H1 (cell line): ENCODE measurements at regions not wholly inside any gene's neighbourhood (a gene's known extent, or its start where the extent isn't known, plus 50 kb on each side); places are given as distances from the start of the nearest gene placed in this dataset.

Experiments
- CTCF ChIA-PET: fragments of 300-600 bp; sonication (Branson Sonifier 250); formaldehyde crosslinking; loops from one replicate; lab custom pipeline; 2021; ENCODE audit not compliant: partially characterized antibody; lab: Charles Lee
- POLR2A ChIA-PET: fragments of 300-600 bp; sonication (Branson Sonifier 250); formaldehyde crosslinking; loops from one replicate; lab custom pipeline; 2021; ENCODE audit warnings: inconsistent platforms; ENCODE audit not compliant: partially characterized antibody; lab: Charles Lee
- DNase-seq, 2 experiments: peaks; one replicate each; pipeline versions ENCODE4 v3.0.0 to v3.0.0-alpha.2; 2010 to 2022; ENCODE audit warnings: low spot score in 2 of 2, low read depth in 1 of 2, mixed read lengths in 1 of 2
- FAIRE-seq: peaks from 2 replicates; lab custom pipeline; 2011; peaks lifted over from hg19 to GRCh38; lab: Jason Lieb, UNC
- H2AFZ ChIP-seq: 2 replicates; pipeline ENCODE4 v1.8.1; 2012; ENCODE audit warnings: low read length, inconsistent platforms
- H2AK5ac ChIP-seq: 2 replicates; pipeline ENCODE4 v1.6.1; 2013; ENCODE audit warnings: low read depth, low read length
- H2BK120ac ChIP-seq: replicated peaks from 2 replicates; pipeline ENCODE3; 2013; ENCODE audit warnings: low read depth, low read length, inconsistent platforms
- H2BK12ac ChIP-seq: 2 replicates; pipeline ENCODE4 v1.6.1; 2013; ENCODE audit warnings: low read depth, low read length
- H2BK15ac ChIP-seq: 2 replicates; pipeline ENCODE4 v1.6.1; 2013; ENCODE audit warnings: low read length
- H2BK20ac ChIP-seq: 2 replicates; pipeline ENCODE4 v1.6.1; 2013; ENCODE audit warnings: low read length
- H2BK5ac ChIP-seq: 2 replicates; pipeline ENCODE4 v1.6.1; 2013; ENCODE audit warnings: low read depth, low read length
- H3K14ac ChIP-seq: 2 replicates; pipeline ENCODE4 v1.6.1; 2013; ENCODE audit warnings: inconsistent platforms; ENCODE audit not compliant: insufficient read length
- H3K18ac ChIP-seq: 2 replicates; pipeline ENCODE4 v1.6.1; 2013; ENCODE audit warnings: low read length; ENCODE audit errors: extremely low read depth
- H3K23ac ChIP-seq: 2 replicates; pipeline ENCODE4 v1.6.1; 2013; ENCODE audit warnings: inconsistent platforms; ENCODE audit not compliant: insufficient read length
- H3K23me2 ChIP-seq: 2 replicates; pipeline ENCODE4 v1.6.1; 2013; ENCODE audit warnings: low read depth, low read length
- H3K27ac ChIP-seq: 2 replicates; pipeline ENCODE4 v1.6.1; 2011; ENCODE audit warnings: low read depth, low read length, inconsistent platforms
- H3K27me3 ChIP-seq, 4 experiments: replicated peaks in 1 of 4; 1 replicate in 1 of 4; 2 replicates in 3 of 4; pipeline versions ENCODE4 v1.6.1 to v1.8.1; 2011 to 2013; ENCODE audit warnings: low read length in 3 of 4, mild to moderate bottlenecking in 3 of 4, inconsistent platforms in 2 of 4, mixed read lengths in 2 of 4, moderate library complexity in 1 of 4; ENCODE audit not compliant: control insufficient read depth in 3 of 4, insufficient read depth in 3 of 4; ENCODE audit errors: extremely low read depth in 1 of 4
- H3K36me3 ChIP-seq, 4 experiments: 2 replicates each; pipeline versions ENCODE4 v1.6.1 to v1.8.1; 2011 to 2013; ENCODE audit warnings: mild to moderate bottlenecking in 4 of 4, low read length in 3 of 4, moderate library complexity in 2 of 4, control low read depth in 1 of 4, inconsistent platforms in 1 of 4; ENCODE audit not compliant: insufficient read depth in 4 of 4, control insufficient read depth in 2 of 4
- H3K4ac ChIP-seq: replicated peaks from 2 replicates; pipeline ENCODE3; 2013; ENCODE audit warnings: low read length, low read depth, mixed read lengths, inconsistent platforms; ENCODE audit not compliant: insufficient read length
- H3K4me1 ChIP-seq, 4 experiments: replicated peaks in 1 of 4; 1 replicate in 1 of 4; 2 replicates in 3 of 4; pipeline versions ENCODE4 v1.6.1 to v1.8.1; 2011 to 2013; ENCODE audit warnings: low read length in 3 of 4, inconsistent platforms in 2 of 4, mixed read lengths in 1 of 4; ENCODE audit not compliant: insufficient read depth in 4 of 4, control insufficient read depth in 3 of 4
- H3K4me2 ChIP-seq, 2 experiments: 2 replicates each; pipeline versions ENCODE4 v1.6.1 to v1.8.1; 2011 to 2013; ENCODE audit warnings: low read depth in 2 of 2, low read length in 2 of 2, control low read depth in 1 of 2, inconsistent platforms in 1 of 2, mild to moderate bottlenecking in 1 of 2; ENCODE audit not compliant: insufficient read depth in 1 of 2
- H3K4me3 ChIP-seq, 4 experiments: fragments of 200-600, 300-600 bp in 1 of 4; sonication (generic), shearing (Covaris generic), sonication (Bioruptor Twin) in 1 of 4; 2 replicates each; pipeline versions ENCODE4 v1.5.1 to v1.8.1; 2011 to 2016; ENCODE audit warnings: low read length in 4 of 4, low read depth in 3 of 4, control low read depth in 2 of 4, inconsistent platforms in 2 of 4, mild to moderate bottlenecking in 2 of 4, mixed read lengths in 1 of 4, moderate library complexity in 1 of 4; ENCODE audit not compliant: insufficient read depth in 2 of 4; ENCODE audit errors: extremely low read depth in 1 of 4
- H3K56ac ChIP-seq: replicated peaks from 2 replicates; pipeline ENCODE3; 2013; ENCODE audit warnings: low read depth, mild to moderate bottlenecking, mixed read lengths, low read length, inconsistent platforms; ENCODE audit not compliant: insufficient read length
- H3K79me1 ChIP-seq: 2 replicates; pipeline ENCODE4 v1.6.1; 2013; ENCODE audit warnings: low read depth, low read length, control low read depth
- H3K79me2 ChIP-seq, 2 experiments: 2 replicates each; pipeline versions ENCODE4 v1.6.1 to v1.8.1; 2012 to 2013; ENCODE audit warnings: low read length in 2 of 2, mild to moderate bottlenecking in 2 of 2, inconsistent platforms in 1 of 2; ENCODE audit not compliant: insufficient read depth in 2 of 2, control insufficient read depth in 1 of 2
- H3K9ac ChIP-seq, 4 experiments: replicated peaks in 1 of 4; 1 replicate in 1 of 4; 2 replicates in 3 of 4; pipeline versions ENCODE4 v1.6.1 to v1.8.1; 2011 to 2013; ENCODE audit warnings: low read depth in 3 of 4, low read length in 3 of 4, control low read depth in 2 of 4, mild to moderate bottlenecking in 2 of 4, moderate library complexity in 2 of 4, inconsistent platforms in 1 of 4; ENCODE audit errors: extremely low read depth in 1 of 4
- H3K9me3 ChIP-seq, 2 experiments: 2 replicates each; pipeline versions ENCODE4 v1.6.1 to v1.8.1; 2012 to 2013; ENCODE audit warnings: mild to moderate bottlenecking in 2 of 2, moderate library complexity in 2 of 2, control low read depth in 1 of 2, inconsistent platforms in 1 of 2, low read depth in 1 of 2, low read length in 1 of 2, mixed read lengths in 1 of 2; ENCODE audit not compliant: insufficient read depth in 2 of 2
- H4K20me1 ChIP-seq, 2 experiments: replicated peaks in 1 of 2; 2 replicates each; pipeline versions ENCODE3 to v1.8.1; 2011 to 2013; ENCODE audit warnings: inconsistent platforms in 2 of 2, low read length in 2 of 2, mild to moderate bottlenecking in 1 of 2; ENCODE audit not compliant: insufficient read depth in 2 of 2, control insufficient read depth in 1 of 2
- H4K5ac ChIP-seq: 2 replicates; pipeline ENCODE4 v1.6.1; 2013; ENCODE audit warnings: low read length, low read depth, mixed read lengths, inconsistent platforms; ENCODE audit not compliant: insufficient read length
- H4K8ac ChIP-seq: 2 replicates; pipeline ENCODE4 v1.8.0; 2013; ENCODE audit warnings: mild to moderate bottlenecking, moderate library complexity, low read length, inconsistent platforms; ENCODE audit not compliant: insufficient read depth; ENCODE audit errors: extremely low read depth
- H4K91ac ChIP-seq: replicated peaks from 2 replicates; pipeline ENCODE3; 2013; ENCODE audit warnings: low read length, mixed read lengths, inconsistent platforms; ENCODE audit not compliant: insufficient read length
- SIRT6 ChIP-seq: IDR thresholded peaks from one replicate; pipeline ENCODE4 v1.7.1; 2012; ENCODE audit warnings: low read length, inconsistent platforms
- WGBS, 2 experiments: shearing (Covaris generic) in 1 of 2; methylation state at CpG; one replicate each; pipeline versions ENCODE4 v1.1.6 to v1.1.7; 2013 to 2015; ENCODE audit warnings: low lambda C conversion rate in 2 of 2, mixed read lengths in 2 of 2, inconsistent platforms in 1 of 2, low coverage in 1 of 2, missing lambda C conversion rate in 1 of 2; ENCODE audit not compliant: insufficient replicate concordance in 2 of 2, insufficient coverage in 1 of 2, insufficient read length in 1 of 2; ENCODE audit errors: extremely low coverage in 1 of 2, missing lambda C conversion rate in 1 of 2; 5-methylcytosine and 5-hydroxymethylcytosine counted together

DNA sequence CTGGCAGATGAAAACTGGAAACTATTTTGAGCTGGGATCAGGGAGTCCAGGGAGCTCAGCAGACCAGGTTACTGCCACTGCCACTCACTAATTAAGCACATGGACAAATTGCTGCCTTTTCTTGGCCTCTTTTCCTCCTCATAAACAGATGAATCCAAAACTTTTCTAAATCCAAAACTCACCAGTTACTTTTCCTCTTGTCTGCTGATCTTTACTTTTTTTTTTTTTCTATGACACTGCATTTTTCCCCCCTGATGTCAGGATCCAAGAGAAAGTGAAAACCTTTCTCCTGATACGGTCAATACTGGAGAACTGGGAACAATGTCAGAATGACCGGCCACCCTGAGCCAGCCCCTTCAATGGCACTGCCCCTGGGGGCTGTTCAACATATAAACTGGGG lies 405.8 kb downstream of the DUSP10 start:
- no peak for FAIRE-seq

More for the DNA sequence above, 405.8 kb downstream of the DUSP10 start:
- Histone ChIP-seq H2AK5ac (no peak overlapping the region), H3K18ac (no peak overlapping the region), H2AFZ (0 out of 2 replicates have a peak overlapping the region, but pooled peaks have one; percentile 3), H4K20me1 (no peaks in the 10 kb centered on the region), H3K4me3 (no peak overlapping the region), H2BK15ac (no peak overlapping the region), H3K23ac (no peak overlapping the region), H3K27ac (no peak overlapping the region), H4K91ac (no peak overlapping the region), H3K4me2 (no peak overlapping the region), H4K5ac (no peak overlapping the region), H3K4ac (no peak overlapping the region), H3K9me3 (peaks cover 0 to 6% of the 10 kb centered on the region in 2 experiments; a peak in 2 of 4 replicates), H4K8ac (no peak overlapping the region), H3K9ac (no peak overlapping the region), H2BK20ac (no peak overlapping the region), H3K4me1 (no peaks in the 10 kb centered on the region), H2BK5ac (no peak overlapping the region), H2BK12ac (no peak overlapping the region), H3K79me2 (no peaks in the 10 kb centered on the region), H3K27me3 (no peaks in the 10 kb centered on the region), H3K23me2 (no peaks in the 10 kb centered on the region; the same call in 1 of the 2 replicates), H2BK120ac (no peak overlapping the region), H3K14ac (no peak overlapping the region), H3K56ac (no peak overlapping the region), H3K79me1 (no peaks in the 10 kb centered on the region), H3K36me3 (no peaks in the 10 kb centered on the region)
- no peak for DNase-seq
- ChIA-PET CTCF (interaction anchor here (0.8 to 1.6 kb wide), 3 partner anchors 9 to 533 kb away, joined by 3 to 6 read pairs (median 3); no protein-coding TSS in a partner anchor), POLR2A (no interaction called here)
- no peak for TF ChIP-seq SIRT6
- 93% methylated on average over 2 of the region's 2 CpGs; no CpG with 5 or more reads in 1 of the 2 experiments for WGBS, 2 experiments
